Keratinocyte (primary cell): ENCODE measurements at regions not wholly inside any gene's neighbourhood (a gene's known extent, or its start where the extent isn't known, plus 50 kb on each side); places are given as distances from the start of the nearest gene placed in this dataset.

Experiments used
- DNase-seq: peaks from one replicate; pipeline ENCODE4 v3.0.0-alpha.2; 2011; ENCODE audit warnings: low read depth, missing footprints, low spot score
- FAIRE-seq: peaks from 2 replicates; lab custom pipeline; 2011; peaks lifted over from hg19 to GRCh38; lab: Jason Lieb, UNC
- H2AFZ ChIP-seq: 2 replicates; pipeline ENCODE4 v1.6.0; 2012; ENCODE audit warnings: low read length, control low read depth, inconsistent platforms; ENCODE audit not compliant: control insufficient read depth
- H3K27ac ChIP-seq: 2 replicates; pipeline ENCODE4 v1.5.1; 2011; ENCODE audit warnings: low read length; ENCODE audit not compliant: control insufficient read depth, insufficient read depth
- H3K27me3 ChIP-seq: 3 replicates; pipeline ENCODE4 v1.6.0; 2011; ENCODE audit warnings: low read length; ENCODE audit not compliant: control insufficient read depth, insufficient read depth; ENCODE audit errors: extremely low read depth
- H3K36me3 ChIP-seq, 2 experiments: 2 replicates in 1 of 2; 3 replicates in 1 of 2; pipeline ENCODE4 v1.5.1; 2011; ENCODE audit warnings: low read length in 2 of 2, mild to moderate bottlenecking in 1 of 2; ENCODE audit not compliant: control insufficient read depth in 2 of 2, insufficient read depth in 2 of 2; ENCODE audit errors: extremely low read depth in 1 of 2
- H3K4me1 ChIP-seq: 3 replicates; pipeline ENCODE4 v1.5.1; 2011; ENCODE audit warnings: low read length; ENCODE audit not compliant: control insufficient read depth, insufficient read depth; ENCODE audit errors: extremely low read depth
- H3K4me2 ChIP-seq: 3 replicates; pipeline ENCODE4 v1.6.0; 2011; ENCODE audit warnings: low read depth, low read length; ENCODE audit not compliant: control insufficient read depth, insufficient read depth; ENCODE audit errors: extremely low read depth
- H3K4me3 ChIP-seq, 3 experiments: fragments of 200-600 bp in 1 of 3; sonication (generic) in 1 of 3; 2 replicates in 2 of 3; 3 replicates in 1 of 3; pipeline ENCODE4 v1.5.1; 2011 to 2016; ENCODE audit warnings: low read length in 3 of 3, mild to moderate bottlenecking in 3 of 3, control low read depth in 2 of 3, inconsistent platforms in 1 of 3, low read depth in 1 of 3, mixed read lengths in 1 of 3, mixed run types in 1 of 3, moderate library complexity in 1 of 3; ENCODE audit not compliant: control insufficient read depth in 2 of 3, insufficient read depth in 2 of 3; ENCODE audit errors: extremely low read depth in 1 of 3
- H3K79me2 ChIP-seq: 2 replicates; pipeline ENCODE4 v1.6.0; 2012; ENCODE audit warnings: low read length; ENCODE audit not compliant: control insufficient read depth, insufficient read depth
- H3K9ac ChIP-seq: 3 replicates; pipeline ENCODE4 v1.6.0; 2011; ENCODE audit warnings: low read length; ENCODE audit not compliant: control insufficient read depth, insufficient read depth; ENCODE audit errors: extremely low read depth
- H3K9me1 ChIP-seq: 3 replicates; pipeline ENCODE4 v1.6.0; 2011; ENCODE audit warnings: low read length; ENCODE audit not compliant: control insufficient read depth, insufficient read depth; ENCODE audit errors: extremely low read depth
- H3K9me3 ChIP-seq: 2 replicates; pipeline ENCODE4 v1.5.1; 2012; ENCODE audit warnings: low read depth, low read length; ENCODE audit not compliant: control insufficient read depth
- H4K20me1 ChIP-seq: 3 replicates; pipeline ENCODE4 v1.6.0; 2011; ENCODE audit warnings: low read length; ENCODE audit not compliant: control insufficient read depth, insufficient read depth; ENCODE audit errors: extremely low read depth
- CTCF ChIP-seq, 3 experiments: IDR thresholded peaks in 1 of 3; conservative IDR thresholded peaks in 1 of 3; optimal IDR thresholded peaks in 1 of 3; 2 replicates in 2 of 3; 3 replicates in 1 of 3; pipeline versions ENCODE3 to v1.5.1; 2011; ENCODE audit warnings: low read length in 3 of 3, mild to moderate bottlenecking in 3 of 3, moderate library complexity in 2 of 3, control low read depth in 1 of 3, inconsistent platforms in 1 of 3; ENCODE audit not compliant: insufficient read depth in 2 of 3; ENCODE audit errors: extremely low read depth in 1 of 3
- EZH2 ChIP-seq: IDR thresholded peaks from one replicate; pipeline ENCODE4 v1.6.1; 2012; ENCODE audit warnings: inconsistent platforms, mild to moderate bottlenecking, low read length, moderate library complexity
- dilution Hi-C: fragments of 300-500 bp; cut with MboI; formaldehyde crosslinking; loops from one replicate; pipeline ENCODE4 v1.7.0; 2020; ENCODE audit warnings: low sequenced_read_pairs; ENCODE audit not compliant: extremely low pct_ligation_motif_present

- Histone ChIP-seq H3K4me3 (no peak overlapping the region), H3K4me1 (no peaks in the 10 kb centered on the region), H3K79me2 (no peaks in the 10 kb centered on the region), H3K9me1 (no peaks in the 10 kb centered on the region), H3K36me3 (no peaks in the 10 kb centered on the region), H3K27ac (no peak overlapping the region), H4K20me1 (no peaks in the 10 kb centered on the region), H3K4me2 (no peak overlapping the region), H3K9ac (no peak overlapping the region), H2AFZ (no peak overlapping the region), H3K9me3 (no peaks in the 10 kb centered on the region), H3K27me3 (peaks cover 4% of the 10 kb centered on the region)
- dilution Hi-C loops = no loop called here
- no peak for TF ChIP-seq EZH2
- TF ChIP-seq CTCF (optimal IDR thresholded peaks at IDR 0.05 in 1 of 3, IDR thresholded peaks at IDR 0.05 in 1 of 3, conservative IDR thresholded peaks at IDR 0.05 in 1 of 3; ENCODE audit: extremely low read depth in 1 of 3, insufficient read depth in 2 of 3, low read length in 3 of 3) = no peak
- DNase-seq (no peak), FAIRE-seq (no peak)
These were observed 89.0 kb upstream of the GK2 start for GRCh38 chr4:79497001-79497400.

- no peak overlapping the region for H3K27ac ChIP-seq
- H3K9me1 ChIP-seq = no peaks in the 10 kb centered on the region
- no peaks in the 10 kb centered on the region for H3K36me3 ChIP-seq
- H3K4me2 ChIP-seq = no peak overlapping the region
- TF ChIP-seq CTCF (optimal IDR thresholded peaks at IDR 0.05 in 1 of 3, IDR thresholded peaks at IDR 0.05 in 1 of 3, conservative IDR thresholded peaks at IDR 0.05 in 1 of 3; ENCODE audit: extremely low read depth in 1 of 3, insufficient read depth in 2 of 3, low read length in 3 of 3) (no peak), EZH2 (no peak)
- H3K9me3 ChIP-seq = no peaks in the 10 kb centered on the region
- DNase-seq (no peak), FAIRE-seq (no peak)
- H2AFZ ChIP-seq = no peak overlapping the region
- H3K9ac ChIP-seq = no peak overlapping the region
- H3K4me1 ChIP-seq = no peaks in the 10 kb centered on the region
- H4K20me1 ChIP-seq = no peaks in the 10 kb centered on the region
- H3K27me3 ChIP-seq = peaks cover 4% of the 10 kb centered on the region
- dilution Hi-C loops = no loop called here
- H3K4me3 ChIP-seq = no peak overlapping the region
- no peaks in the 10 kb centered on the region for H3K79me2 ChIP-seq
These were observed 87.4 kb upstream of the GK2 start for GRCh38 chr4:79495447-79495846.
